DOHH2 (cell line): ENCODE measurements at regions not wholly inside any gene's neighbourhood (a gene's known extent, or its start where the extent isn't known, plus 50 kb on each side); places are given as distances from the start of the nearest gene placed in this dataset.
"Not testable (repeated sequence)": the region's sequence is repeated elsewhere in the genome, so short reads cannot be mapped to it uniquely, and the experiment has no call there.

Experiments
- H3F3A ChIP-seq: fragments of 200-600 bp; sonication (generic), shearing (Covaris generic); 2 replicates; pipeline ENCODE4 v1.6.0; 2016; ENCODE audit warnings: antibody characterized with exemption, mild to moderate bottlenecking; ENCODE audit not compliant: control insufficient read depth, insufficient read depth
- H3K27ac ChIP-seq: fragments of 200-600 bp; sonication (generic); 2 replicates; pipeline ENCODE4 v1.5.1; 2014; ENCODE audit warnings: low read depth, mild to moderate bottlenecking, low read length, moderate library complexity
- H3K27me3 ChIP-seq: fragments of 200-600 bp; sonication (generic); 2 replicates; pipeline ENCODE4 v1.6.1; 2014; ENCODE audit warnings: mild to moderate bottlenecking, low read length, mixed read lengths; ENCODE audit not compliant: control insufficient read depth
- H3K36me3 ChIP-seq: fragments of 200-600 bp; sonication (generic); 2 replicates; pipeline ENCODE4 v1.6.1; 2014; ENCODE audit warnings: mild to moderate bottlenecking, low read length, moderate library complexity, mixed read lengths; ENCODE audit not compliant: control insufficient read depth
- H3K4me1 ChIP-seq: fragments of 200-600 bp; sonication (generic); 2 replicates; pipeline ENCODE4 v1.6.1; 2014; ENCODE audit warnings: mild to moderate bottlenecking, low read length, mixed read lengths; ENCODE audit not compliant: control insufficient read depth
- H3K4me2 ChIP-seq: fragments of 200-600 bp; sonication (generic); 2 replicates; pipeline ENCODE4 v1.6.0; 2014; ENCODE audit warnings: mild to moderate bottlenecking, low read length, moderate library complexity
- H3K4me3 ChIP-seq: fragments of 200-600 bp; sonication (generic); 2 replicates; pipeline ENCODE4 v1.5.1; 2014; ENCODE audit warnings: mild to moderate bottlenecking, low read length, mixed read lengths
- H3K79me2 ChIP-seq: fragments of 200-600 bp; sonication (generic); 2 replicates; pipeline ENCODE4 v1.6.1; 2014; ENCODE audit warnings: mild to moderate bottlenecking, low read length, mixed read lengths; ENCODE audit not compliant: control insufficient read depth
- H3K9me2 ChIP-seq: fragments of 200-600 bp; sonication (generic); replicated peaks from 2 replicates; pipeline ENCODE4 v1.6.1; 2014; ENCODE audit warnings: mild to moderate bottlenecking, low read length, mixed read lengths; ENCODE audit not compliant: control insufficient read depth
- H3K9me3 ChIP-seq: fragments of 200-600 bp; sonication (generic); 2 replicates; pipeline ENCODE4 v1.6.1; 2014; ENCODE audit warnings: antibody characterized with exemption, low read length, mixed read lengths; ENCODE audit not compliant: control insufficient read depth, insufficient read depth
- H4K20me1 ChIP-seq: fragments of 200-600 bp; sonication (generic); 2 replicates; pipeline ENCODE4 v1.6.0; 2014; ENCODE audit warnings: low read depth, mild to moderate bottlenecking, antibody characterized with exemption, low read length, moderate library complexity; ENCODE audit not compliant: control insufficient read depth, insufficient read depth
- EZH2phosphoT487 ChIP-seq: fragments of 200-600 bp; sonication (generic); IDR thresholded peaks from 2 replicates; pipeline ENCODE4 v1.6.1; 2017; ENCODE audit warnings: borderline replicate concordance, mild to moderate bottlenecking, antibody characterized with exemption, low read length, moderate library complexity, mixed read lengths
- TF ChIP-seq, protein P1 (sequence below): fragments of 200-600 bp; sonication (generic); IDR thresholded peaks from one replicate; pipeline ENCODE4 v1.5.1; 2014; ENCODE audit warnings: antibody characterized with exemption, mild to moderate bottlenecking, low read depth, low read length; ENCODE audit not compliant: poor library complexity, severe bottlenecking

DNA sequence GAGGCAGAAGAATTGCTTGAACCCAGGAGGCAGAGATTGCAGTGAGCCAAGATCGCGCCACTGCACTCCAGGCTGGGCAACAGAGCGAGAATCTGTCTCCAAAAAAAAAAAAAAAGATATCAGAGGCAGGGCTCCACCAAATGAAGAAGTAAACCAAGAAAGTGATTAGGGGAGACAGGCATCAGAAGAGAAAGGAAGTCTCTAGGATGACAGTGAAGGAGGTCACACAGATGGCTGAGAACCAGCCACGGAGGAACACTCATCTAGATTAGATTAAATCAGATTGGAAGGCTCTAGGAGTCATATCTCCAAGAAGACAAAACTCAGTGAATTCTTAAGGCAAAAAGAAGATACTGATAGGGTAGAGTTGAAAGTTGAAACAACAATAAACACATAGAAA is 102.2 kb upstream of the CCDC28A start:
- H3K36me3 ChIP-seq = no peaks in the 10 kb centered on the region
- no peak for TF ChIP-seq EZH2phosphoT487
- TF ChIP-seq, protein P1, sequence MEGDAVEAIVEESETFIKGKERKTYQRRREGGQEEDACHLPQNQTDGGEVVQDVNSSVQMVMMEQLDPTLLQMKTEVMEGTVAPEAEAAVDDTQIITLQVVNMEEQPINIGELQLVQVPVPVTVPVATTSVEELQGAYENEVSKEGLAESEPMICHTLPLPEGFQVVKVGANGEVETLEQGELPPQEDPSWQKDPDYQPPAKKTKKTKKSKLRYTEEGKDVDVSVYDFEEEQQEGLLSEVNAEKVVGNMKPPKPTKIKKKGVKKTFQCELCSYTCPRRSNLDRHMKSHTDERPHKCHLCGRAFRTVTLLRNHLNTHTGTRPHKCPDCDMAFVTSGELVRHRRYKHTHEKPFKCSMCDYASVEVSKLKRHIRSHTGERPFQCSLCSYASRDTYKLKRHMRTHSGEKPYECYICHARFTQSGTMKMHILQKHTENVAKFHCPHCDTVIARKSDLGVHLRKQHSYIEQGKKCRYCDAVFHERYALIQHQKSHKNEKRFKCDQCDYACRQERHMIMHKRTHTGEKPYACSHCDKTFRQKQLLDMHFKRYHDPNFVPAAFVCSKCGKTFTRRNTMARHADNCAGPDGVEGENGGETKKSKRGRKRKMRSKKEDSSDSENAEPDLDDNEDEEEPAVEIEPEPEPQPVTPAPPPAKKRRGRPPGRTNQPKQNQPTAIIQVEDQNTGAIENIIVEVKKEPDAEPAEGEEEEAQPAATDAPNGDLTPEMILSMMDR = no peak
- H3K4me3 ChIP-seq = no peak overlapping the region
- H3K27ac ChIP-seq = no peak overlapping the region
- no peak overlapping the region for H3K4me2 ChIP-seq
- no peaks in the 10 kb centered on the region for H3K9me3 ChIP-seq
- no peaks in the 10 kb centered on the region for H3K9me2 ChIP-seq
- H3F3A ChIP-seq = no peaks in the 10 kb centered on the region
- no peaks in the 10 kb centered on the region for H3K79me2 ChIP-seq
- H4K20me1 ChIP-seq = no peaks in the 10 kb centered on the region
- H3K4me1 ChIP-seq = no peaks in the 10 kb centered on the region
- H3K27me3 ChIP-seq = no peaks in the 10 kb centered on the region

DNA sequence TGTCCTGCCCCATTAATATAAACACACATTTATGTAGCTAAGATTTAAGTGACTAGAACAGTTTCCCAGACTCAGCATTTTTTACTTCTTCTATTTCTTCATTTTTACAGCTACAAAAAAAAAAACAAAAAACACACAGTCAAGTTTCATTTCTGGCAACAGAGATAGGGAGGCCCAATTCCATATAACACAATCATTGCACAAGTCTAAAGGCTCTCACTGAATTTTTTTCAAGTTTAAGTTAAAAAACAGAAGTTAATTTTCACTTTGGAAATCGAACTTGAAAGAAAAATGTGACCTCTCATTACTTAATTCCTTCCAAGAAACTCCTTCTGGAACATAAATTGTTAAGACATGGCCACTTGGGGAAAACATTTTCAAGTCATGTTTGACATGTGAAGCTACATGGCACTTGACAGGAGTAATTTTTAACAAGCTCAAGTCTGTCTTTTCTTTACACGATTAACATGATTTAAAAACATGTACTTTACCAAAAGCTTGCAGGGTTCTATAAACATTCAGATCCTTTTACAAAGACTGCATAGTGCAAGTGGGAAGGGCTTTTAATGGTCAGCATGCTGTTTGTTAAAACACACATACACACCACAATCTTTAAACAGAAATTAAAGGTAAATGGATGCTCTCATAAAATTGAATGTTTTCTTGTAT is 100.1 kb upstream of the CCDC28A start:
- Histone ChIP-seq H3K36me3 (no peaks in the 10 kb centered on the region), H3K79me2 (no peaks in the 10 kb centered on the region), H4K20me1 (no peaks in the 10 kb centered on the region), H3K4me2 (no peak overlapping the region), H3K9me3 (no peaks in the 10 kb centered on the region), H3K9me2 (no peaks in the 10 kb centered on the region), H3K27ac (no peak overlapping the region), H3K27me3 (no peaks in the 10 kb centered on the region), H3K4me3 (no peak overlapping the region), H3K4me1 (no peaks in the 10 kb centered on the region), H3F3A (no peaks in the 10 kb centered on the region)
- TF ChIP-seq EZH2phosphoT487 = no peak
- TF ChIP-seq, protein P1 = no peak

DNA sequence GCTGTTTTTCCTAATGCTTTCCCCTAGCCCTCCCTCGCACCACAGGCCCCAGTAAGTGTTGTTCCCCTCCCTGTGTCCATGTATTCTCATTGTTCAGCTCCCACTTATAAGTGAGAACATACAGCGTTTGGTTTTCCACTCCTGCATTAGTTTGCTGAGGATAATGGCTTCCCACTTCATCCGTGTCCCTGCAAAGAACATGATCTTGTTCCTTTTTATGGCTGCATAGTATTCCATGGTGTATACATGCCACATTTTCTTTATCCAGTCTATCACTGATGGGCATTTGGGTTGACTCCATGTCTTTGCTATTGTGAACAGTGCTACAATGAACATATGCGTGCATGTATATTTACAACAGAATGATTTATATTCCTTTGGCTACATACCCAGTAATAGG is 99.1 kb upstream of the CCDC28A start:
- H3F3A ChIP-seq, H3K4me2 ChIP-seq, H3K79me2 ChIP-seq, H3K9me2 ChIP-seq, H3K27ac ChIP-seq, H3K36me3 ChIP-seq, H3K4me3 ChIP-seq, H3K4me1 ChIP-seq, H4K20me1 ChIP-seq, H3K27me3 ChIP-seq, H3K9me3 ChIP-seq: not testable (repeated sequence)

DNA sequence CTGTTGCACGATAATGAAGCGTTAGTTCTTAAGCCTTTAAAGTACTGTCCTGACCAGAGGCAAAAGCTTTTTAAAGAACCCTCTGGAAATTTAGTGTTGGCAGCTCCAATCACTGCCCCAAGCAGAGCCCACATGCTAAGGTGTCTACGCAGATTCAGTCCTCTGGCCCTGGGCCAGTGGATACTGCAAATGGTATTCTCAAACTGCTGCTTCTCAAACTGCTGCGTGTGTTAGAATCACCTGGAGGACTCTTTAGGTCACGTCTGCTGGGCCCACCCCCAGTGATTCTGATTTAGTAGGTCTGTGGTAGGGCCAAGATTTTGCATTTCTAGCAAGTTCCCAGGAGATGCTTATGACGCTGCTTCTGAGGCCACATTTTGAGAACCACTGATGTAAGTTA is 96.0 kb upstream of the CCDC28A start:
- H3K4me3 ChIP-seq = no peak overlapping the region
- no peak overlapping the region for H3K27ac ChIP-seq
- H3K4me1 ChIP-seq = no peaks in the 10 kb centered on the region
- H3K9me2 ChIP-seq = no peaks in the 10 kb centered on the region
- peaks cover 4% of the 10 kb centered on the region; the same call in 1 of the 2 replicates for H3K27me3 ChIP-seq
- H3K36me3 ChIP-seq = no peaks in the 10 kb centered on the region
- no peaks in the 10 kb centered on the region for H4K20me1 ChIP-seq
- no peaks in the 10 kb centered on the region for H3K79me2 ChIP-seq
- no peak overlapping the region for H3K4me2 ChIP-seq
- no peaks in the 10 kb centered on the region for H3K9me3 ChIP-seq
- TF ChIP-seq EZH2phosphoT487 = no peak
- TF ChIP-seq, protein P1 = no peak
- no peaks in the 10 kb centered on the region for H3F3A ChIP-seq
